Hepatocyte (in vitro differentiated cells): ENCODE measurements at regions not wholly inside any gene's neighbourhood (a gene's known extent, or its start where the extent isn't known, plus 50 kb on each side); places are given as distances from the start of the nearest gene placed in this dataset.

Experiments
- EZH2phosphoT487 ChIP-seq: fragments of 200-600 bp; sonication (generic); IDR thresholded peaks from one replicate; pipeline ENCODE4 v1.6.1; 2018; ENCODE audit warnings: antibody characterized with exemption, mild to moderate bottlenecking, low read depth, moderate library complexity; ENCODE audit not compliant: unreplicated experiment, severe bottlenecking
- TF ChIP-seq, protein P1 (sequence below): fragments of 200-600 bp; sonication (generic); IDR thresholded peaks from 2 replicates; pipeline ENCODE4 v1.5.1; 2016; ENCODE audit warnings: antibody characterized with exemption, mild to moderate bottlenecking; ENCODE audit not compliant: poor library complexity

DNA sequence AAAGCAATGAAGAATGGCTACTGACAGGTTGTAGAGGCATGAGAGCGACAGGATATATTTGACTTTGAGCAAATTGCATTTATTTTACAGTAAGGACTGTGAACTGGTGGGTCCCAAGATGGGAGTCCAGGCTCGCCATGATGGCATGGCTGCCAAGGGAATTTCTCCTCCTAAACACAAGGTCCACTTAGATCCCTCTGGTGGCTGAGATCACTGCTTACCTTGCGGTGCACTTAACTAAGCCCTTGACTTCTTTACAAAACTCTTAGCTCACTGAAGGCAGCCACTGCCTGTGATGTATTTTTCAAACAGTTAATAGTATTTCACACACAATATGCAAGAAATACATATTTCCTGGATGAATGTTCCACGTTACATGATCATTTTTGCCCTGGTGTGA, 50.3 kb upstream of the SORBS2 start:
- TF ChIP-seq, protein P1, sequence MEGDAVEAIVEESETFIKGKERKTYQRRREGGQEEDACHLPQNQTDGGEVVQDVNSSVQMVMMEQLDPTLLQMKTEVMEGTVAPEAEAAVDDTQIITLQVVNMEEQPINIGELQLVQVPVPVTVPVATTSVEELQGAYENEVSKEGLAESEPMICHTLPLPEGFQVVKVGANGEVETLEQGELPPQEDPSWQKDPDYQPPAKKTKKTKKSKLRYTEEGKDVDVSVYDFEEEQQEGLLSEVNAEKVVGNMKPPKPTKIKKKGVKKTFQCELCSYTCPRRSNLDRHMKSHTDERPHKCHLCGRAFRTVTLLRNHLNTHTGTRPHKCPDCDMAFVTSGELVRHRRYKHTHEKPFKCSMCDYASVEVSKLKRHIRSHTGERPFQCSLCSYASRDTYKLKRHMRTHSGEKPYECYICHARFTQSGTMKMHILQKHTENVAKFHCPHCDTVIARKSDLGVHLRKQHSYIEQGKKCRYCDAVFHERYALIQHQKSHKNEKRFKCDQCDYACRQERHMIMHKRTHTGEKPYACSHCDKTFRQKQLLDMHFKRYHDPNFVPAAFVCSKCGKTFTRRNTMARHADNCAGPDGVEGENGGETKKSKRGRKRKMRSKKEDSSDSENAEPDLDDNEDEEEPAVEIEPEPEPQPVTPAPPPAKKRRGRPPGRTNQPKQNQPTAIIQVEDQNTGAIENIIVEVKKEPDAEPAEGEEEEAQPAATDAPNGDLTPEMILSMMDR: no peak
- TF ChIP-seq EZH2phosphoT487: no peak
